Choroid plexus epithelial cell (primary cell): ENCODE measurements at regions not wholly inside any gene's neighbourhood (a gene's known extent, or its start where the extent isn't known, plus 50 kb on each side); places are given as distances from the start of the nearest gene placed in this dataset.
"Not testable (repeated sequence)": the region's sequence is repeated elsewhere in the genome, so short reads cannot be mapped to it uniquely, and the experiment has no call there.

Experiments
- DNase-seq: peaks from one replicate; pipeline ENCODE4 v3.0.0-alpha.2; 2010; ENCODE audit warnings: low read depth
- H3K4me3 ChIP-seq: 2 replicates; pipeline ENCODE4 v1.5.1; 2011; ENCODE audit warnings: low read depth, mild to moderate bottlenecking, control low read depth, low read length, moderate library complexity
- CTCF ChIP-seq: conservative IDR thresholded peaks from 2 replicates; pipeline ENCODE4 v1.5.1; 2011; ENCODE audit warnings: low read depth, mild to moderate bottlenecking, control low read depth, inconsistent platforms, low read length, moderate library complexity

- no peak for DNase-seq
Observed at GRCh38 chr18:30800800-30801199, 241.7 kb downstream of the DSC3 start.

GRCh38 chr18:30792051-30792450, 250.5 kb downstream of the DSC3 start:
- no peak for TF ChIP-seq CTCF
- no peak for DNase-seq

More at GRCh38 chr18:30800800-30801199, 241.7 kb downstream of the DSC3 start:
- no peak for TF ChIP-seq CTCF
- no peak overlapping the region for H3K4me3 ChIP-seq

GRCh38 chr18:30788411-30788991, 254.0 kb downstream of the DSC3 start:
- not testable (repeated sequence) for DNase-seq, H3K4me3 ChIP-seq

More at GRCh38 chr18:30792051-30792450, 250.5 kb downstream of the DSC3 start:
- H3K4me3 ChIP-seq: no peak overlapping the region

- TF ChIP-seq CTCF: no peak
- no peak overlapping the region for H3K4me3 ChIP-seq
- no peak for DNase-seq
Observed at GRCh38 chr18:30787410-30787809, 255.1 kb downstream of the DSC3 start.

GRCh38 chr18:30781601-30782000, 260.9 kb downstream of the DSC3 start:
- TF ChIP-seq CTCF: no peak
- no peak for DNase-seq
- no peak overlapping the region for H3K4me3 ChIP-seq

- TF ChIP-seq CTCF: no peak
- H3K4me3 ChIP-seq: no peak overlapping the region
Observed at GRCh38 chr18:30775629-30776028, 266.9 kb downstream of the DSC3 start.

GRCh38 chr18:30772170-30772569, 270.4 kb downstream of the DSC3 start:
- H3K4me3 ChIP-seq, DNase-seq: not testable (repeated sequence)

More at GRCh38 chr18:30775629-30776028, 266.9 kb downstream of the DSC3 start:
- DNase-seq: no peak

GRCh38 chr18:30766053-30766452, 276.5 kb downstream of the DSC3 start:
- DNase-seq: no peak
- H3K4me3 ChIP-seq: no peak overlapping the region
- no peak for TF ChIP-seq CTCF
